Glutamatergic neuron (in vitro differentiated cells): ENCODE measurements at regions not wholly inside any gene's neighbourhood (a gene's known extent, or its start where the extent isn't known, plus 50 kb on each side); places are given as distances from the start of the nearest gene placed in this dataset.

Source experiments
- DNase-seq: peaks from one replicate; pipeline ENCODE4 v3.0.0; 2022
- H3K27ac Mint-ChIP-seq: one replicate; pipeline ENCODE4 v1.8.0; 2020; ENCODE audit warnings: mild to moderate bottlenecking, mixed read lengths, inconsistent platforms; ENCODE audit not compliant: unreplicated experiment
- H3K27me3 Mint-ChIP-seq: one replicate; pipeline ENCODE4 v1.8.0; 2020; ENCODE audit warnings: mild to moderate bottlenecking, moderate library complexity, mixed read lengths, inconsistent platforms; ENCODE audit not compliant: unreplicated experiment
- H3K36me3 Mint-ChIP-seq: one replicate; pipeline ENCODE4 v1.8.0; 2020; ENCODE audit warnings: mild to moderate bottlenecking, mixed read lengths, inconsistent platforms; ENCODE audit not compliant: unreplicated experiment
- H3K4me1 Mint-ChIP-seq: one replicate; pipeline ENCODE4 v1.8.0; 2020; ENCODE audit warnings: mild to moderate bottlenecking, low read depth, mixed read lengths, inconsistent platforms; ENCODE audit not compliant: unreplicated experiment
- H3K4me3 Mint-ChIP-seq: one replicate; pipeline ENCODE4 v1.8.0; 2020; ENCODE audit warnings: mild to moderate bottlenecking, mixed read lengths, inconsistent platforms; ENCODE audit not compliant: unreplicated experiment
- H3K9me3 Mint-ChIP-seq: one replicate; pipeline ENCODE4 v1.8.0; 2020; ENCODE audit warnings: mild to moderate bottlenecking, moderate library complexity, mixed read lengths, inconsistent platforms; ENCODE audit not compliant: unreplicated experiment
- CTCF ChIP-seq: fragments of 200-600 bp; sonication (generic); IDR thresholded peaks from one replicate; pipeline ENCODE4 v1.5.0; 2021; ENCODE audit not compliant: partially characterized antibody, unreplicated experiment

GRCh38 chr5:117203584-117203983, 629.0 kb upstream of the SEMA6A start:
- no peak overlapping the region for H3K27ac Mint-ChIP-seq
- no peak for DNase-seq
- no peaks in the 10 kb centered on the region for H3K36me3 Mint-ChIP-seq
- H3K4me3 Mint-ChIP-seq, result no peak overlapping the region
- H3K4me1 Mint-ChIP-seq, result peaks cover 20% of the 10 kb centered on the region
- H3K27me3 Mint-ChIP-seq, result no peaks in the 10 kb centered on the region
- no peaks in the 10 kb centered on the region for H3K9me3 Mint-ChIP-seq
- no peak for TF ChIP-seq CTCF

GRCh38 chr5:117201001-117201400, 626.4 kb upstream of the SEMA6A start:
- TF ChIP-seq CTCF, result no peak
- Mint-ChIP-seq H3K4me3 (no peak overlapping the region), H3K27ac (no peak overlapping the region), H3K27me3 (no peaks in the 10 kb centered on the region), H3K36me3 (no peaks in the 10 kb centered on the region), H3K9me3 (no peaks in the 10 kb centered on the region), H3K4me1 (peaks cover 15% of the 10 kb centered on the region)
- no peak for DNase-seq

GRCh38 chr5:117195076-117195475, 620.5 kb upstream of the SEMA6A start:
- peaks cover 1% of the 10 kb centered on the region for H3K27me3 Mint-ChIP-seq
- TF ChIP-seq CTCF, result no peak
- H3K4me3 Mint-ChIP-seq, result no peak overlapping the region
- no peaks in the 10 kb centered on the region for H3K9me3 Mint-ChIP-seq
- H3K4me1 Mint-ChIP-seq, result peaks cover 2% of the 10 kb centered on the region
- no peak overlapping the region for H3K27ac Mint-ChIP-seq
- no peaks in the 10 kb centered on the region for H3K36me3 Mint-ChIP-seq
- no peak for DNase-seq

- Mint-ChIP-seq H3K27ac (no peak overlapping the region), H3K4me1 (peaks cover 7% of the 10 kb centered on the region), H3K27me3 (peaks cover 1% of the 10 kb centered on the region), H3K4me3 (no peak overlapping the region), H3K9me3 (no peaks in the 10 kb centered on the region), H3K36me3 (no peaks in the 10 kb centered on the region)
- TF ChIP-seq CTCF, result no peak
- DNase-seq, result no peak
Observed at GRCh38 chr5:117191251-117191650, 616.6 kb upstream of the SEMA6A start.

- TF ChIP-seq CTCF, result no peak
- Mint-ChIP-seq H3K27ac (no peak overlapping the region), H3K27me3 (peaks cover 1% of the 10 kb centered on the region)
Observed at GRCh38 chr5:117189784-117190183, 615.2 kb upstream of the SEMA6A start.

More at GRCh38 chr5:117189784-117190183, 615.2 kb upstream of the SEMA6A start:
- H3K4me1 Mint-ChIP-seq, result peaks cover 5% of the 10 kb centered on the region
- H3K9me3 Mint-ChIP-seq, result no peaks in the 10 kb centered on the region
- H3K4me3 Mint-ChIP-seq, result no peak overlapping the region
- H3K36me3 Mint-ChIP-seq, result no peaks in the 10 kb centered on the region
- DNase-seq, result no peak
